Neural cell (in vitro differentiated cells): ENCODE measurements at regions not wholly inside any gene's neighbourhood (a gene's known extent, or its start where the extent isn't known, plus 50 kb on each side); places are given as distances from the start of the nearest gene placed in this dataset.

Experiments used
- H2AFZ ChIP-seq: fragments of 200-600, 300-800 bp; sonication (generic), shearing (Covaris generic); 2 replicates; pipeline ENCODE4 v1.6.0; 2014; ENCODE audit warnings: low read depth, mild to moderate bottlenecking, antibody characterized with exemption, low read length, moderate library complexity
- H3F3A ChIP-seq: fragments of 200-600 bp; shearing (Covaris generic); 2 replicates; pipeline ENCODE4 v1.6.1; 2016; ENCODE audit warnings: mild to moderate bottlenecking, moderate library complexity, mixed read lengths, antibody characterized with exemption, low read length; ENCODE audit not compliant: insufficient read depth, poor library complexity, severe bottlenecking
- H3K27ac ChIP-seq: fragments of 200-600, 300-800 bp; sonication (generic), shearing (Covaris generic); 2 replicates; pipeline ENCODE4 v1.5.1; 2014; ENCODE audit warnings: mild to moderate bottlenecking, low read length, moderate library complexity
- H3K27me3 ChIP-seq: fragments of 300-800, 200-600 bp; sonication (generic), shearing (Covaris generic); 2 replicates; pipeline ENCODE4 v1.6.0; 2014; ENCODE audit warnings: mild to moderate bottlenecking, low read depth, low read length, moderate library complexity; ENCODE audit not compliant: insufficient read depth
- H3K36me3 ChIP-seq: fragments of 300-800, 200-600 bp; sonication (generic), shearing (Covaris generic); 2 replicates; pipeline ENCODE4 v1.5.1; 2014; ENCODE audit warnings: mild to moderate bottlenecking, antibody characterized with exemption, low read length, moderate library complexity; ENCODE audit not compliant: insufficient read depth
- H3K4me2 ChIP-seq: fragments of 300-800, 200-600 bp; sonication (generic), shearing (Covaris generic); 2 replicates; pipeline ENCODE4 v1.6.0; 2014; ENCODE audit warnings: mild to moderate bottlenecking, low read length
- H3K4me3 ChIP-seq: fragments of 300-800, 200-600 bp; sonication (generic), shearing (Covaris generic); 2 replicates; pipeline ENCODE4 v1.5.1; 2014; ENCODE audit warnings: mild to moderate bottlenecking, low read length, moderate library complexity
- H3K79me2 ChIP-seq: fragments of 200-600 bp; shearing (Covaris generic); replicated peaks from 2 replicates; pipeline ENCODE4 v1.6.0; 2014; ENCODE audit warnings: mild to moderate bottlenecking, low read length, moderate library complexity; ENCODE audit not compliant: insufficient read depth
- H3K9ac ChIP-seq: fragments of 300-800, 200-600 bp; sonication (generic), shearing (Covaris generic); 2 replicates; pipeline ENCODE4 v1.6.1; 2016; ENCODE audit warnings: mild to moderate bottlenecking, low read length, mixed read lengths
- H3K9me2 ChIP-seq: fragments of 200-600 bp; shearing (Covaris generic); 2 replicates; pipeline ENCODE4 v1.6.1; 2016; ENCODE audit warnings: mild to moderate bottlenecking, low read length, mixed read lengths; ENCODE audit not compliant: insufficient read depth
- H3K9me3 ChIP-seq: fragments of 200-600, 300-800 bp; sonication (generic), shearing (Covaris generic); 2 replicates; pipeline ENCODE4 v1.6.1; 2016; ENCODE audit warnings: mild to moderate bottlenecking, mixed run types, low read length, moderate library complexity, mixed read lengths
- H4K20me1 ChIP-seq: fragments of 200-600 bp; shearing (Covaris generic); 2 replicates; pipeline ENCODE4 v1.6.1; 2016; ENCODE audit warnings: mild to moderate bottlenecking, mixed run types; ENCODE audit not compliant: insufficient read depth
- CTCF ChIP-seq: fragments of 450-650 bp; IDR thresholded peaks from 2 replicates; pipeline ENCODE4 v1.5.1; 2014; ENCODE audit warnings: antibody characterized with exemption, mild to moderate bottlenecking, moderate library complexity; ENCODE audit not compliant: poor library complexity, severe bottlenecking
- EP300 ChIP-seq: fragments of 450-650 bp; conservative IDR thresholded peaks from 2 replicates; pipeline ENCODE4 v1.6.1; 2014; ENCODE audit warnings: antibody characterized with exemption, mild to moderate bottlenecking, moderate library complexity; ENCODE audit not compliant: poor library complexity, severe bottlenecking
- EZH2 ChIP-seq: fragments of 200-600, 300-800 bp; shearing (Covaris generic), sonication (generic); IDR thresholded peaks from 2 replicates; pipeline ENCODE4 v1.6.1; 2014; ENCODE audit warnings: antibody characterized with exemption, low read length, borderline replicate concordance, mild to moderate bottlenecking; ENCODE audit not compliant: insufficient read depth, poor library complexity, severe bottlenecking
- MXI1 ChIP-seq: fragments of 450-650 bp; conservative IDR thresholded peaks from 2 replicates; pipeline ENCODE4 v1.6.1; 2014; ENCODE audit warnings: antibody characterized with exemption, mild to moderate bottlenecking; ENCODE audit not compliant: poor library complexity, severe bottlenecking
- POLR2AphosphoS5 ChIP-seq: IDR thresholded peaks from 2 replicates; pipeline ENCODE4 v1.6.1; 2012
- RAD21 ChIP-seq: fragments of 450-650 bp; conservative IDR thresholded peaks from 2 replicates; pipeline ENCODE4 v1.6.1; 2014; ENCODE audit warnings: antibody characterized with exemption, mild to moderate bottlenecking, moderate library complexity
- SMC3 ChIP-seq: fragments of 450-650 bp; conservative IDR thresholded peaks from 2 replicates; pipeline ENCODE4 v1.6.1; 2014; ENCODE audit warnings: antibody characterized with exemption, mild to moderate bottlenecking, moderate library complexity; ENCODE audit not compliant: poor library complexity
- TAF1 ChIP-seq: IDR thresholded peaks from 2 replicates; pipeline ENCODE4 v1.6.1; 2012; ENCODE audit warnings: low read depth
- TF ChIP-seq, protein P1 (sequence below): IDR thresholded peaks from 2 replicates; pipeline ENCODE4 v1.6.1; 2012; ENCODE audit warnings: borderline replicate concordance

DNA sequence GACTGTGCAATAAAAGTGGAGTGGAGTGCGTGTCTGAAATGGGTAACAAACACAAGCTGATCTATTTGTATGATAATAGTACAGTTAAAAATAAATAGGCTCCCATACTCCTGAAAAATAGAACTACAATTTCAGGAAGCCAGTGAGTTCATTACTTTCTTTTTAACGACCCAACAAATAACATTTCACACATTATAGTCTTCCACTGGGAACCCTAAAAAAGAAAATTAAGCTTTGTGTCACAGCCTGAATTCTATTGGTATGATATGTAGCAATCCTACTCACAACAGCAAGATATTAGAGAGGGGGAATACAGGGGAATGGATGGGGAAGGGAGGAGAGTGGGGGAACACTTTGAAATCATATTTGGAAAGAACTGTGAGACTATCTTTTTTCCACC lies 156.9 kb upstream of the CNTN3 start:
- Histone ChIP-seq H2AFZ (no peak overlapping the region), H3K4me3 (no peak overlapping the region), H3K36me3 (no peaks in the 10 kb centered on the region), H3K9me2 (no peaks in the 10 kb centered on the region), H4K20me1 (no peaks in the 10 kb centered on the region), H3F3A (no peaks in the 10 kb centered on the region), H3K9ac (no peak overlapping the region), H3K9me3 (no peaks in the 10 kb centered on the region), H3K27me3 (no peaks in the 10 kb centered on the region), H3K27ac (no peak overlapping the region), H3K79me2 (no peaks in the 10 kb centered on the region), H3K4me2 (no peak overlapping the region)
- TF ChIP-seq, protein P1, sequence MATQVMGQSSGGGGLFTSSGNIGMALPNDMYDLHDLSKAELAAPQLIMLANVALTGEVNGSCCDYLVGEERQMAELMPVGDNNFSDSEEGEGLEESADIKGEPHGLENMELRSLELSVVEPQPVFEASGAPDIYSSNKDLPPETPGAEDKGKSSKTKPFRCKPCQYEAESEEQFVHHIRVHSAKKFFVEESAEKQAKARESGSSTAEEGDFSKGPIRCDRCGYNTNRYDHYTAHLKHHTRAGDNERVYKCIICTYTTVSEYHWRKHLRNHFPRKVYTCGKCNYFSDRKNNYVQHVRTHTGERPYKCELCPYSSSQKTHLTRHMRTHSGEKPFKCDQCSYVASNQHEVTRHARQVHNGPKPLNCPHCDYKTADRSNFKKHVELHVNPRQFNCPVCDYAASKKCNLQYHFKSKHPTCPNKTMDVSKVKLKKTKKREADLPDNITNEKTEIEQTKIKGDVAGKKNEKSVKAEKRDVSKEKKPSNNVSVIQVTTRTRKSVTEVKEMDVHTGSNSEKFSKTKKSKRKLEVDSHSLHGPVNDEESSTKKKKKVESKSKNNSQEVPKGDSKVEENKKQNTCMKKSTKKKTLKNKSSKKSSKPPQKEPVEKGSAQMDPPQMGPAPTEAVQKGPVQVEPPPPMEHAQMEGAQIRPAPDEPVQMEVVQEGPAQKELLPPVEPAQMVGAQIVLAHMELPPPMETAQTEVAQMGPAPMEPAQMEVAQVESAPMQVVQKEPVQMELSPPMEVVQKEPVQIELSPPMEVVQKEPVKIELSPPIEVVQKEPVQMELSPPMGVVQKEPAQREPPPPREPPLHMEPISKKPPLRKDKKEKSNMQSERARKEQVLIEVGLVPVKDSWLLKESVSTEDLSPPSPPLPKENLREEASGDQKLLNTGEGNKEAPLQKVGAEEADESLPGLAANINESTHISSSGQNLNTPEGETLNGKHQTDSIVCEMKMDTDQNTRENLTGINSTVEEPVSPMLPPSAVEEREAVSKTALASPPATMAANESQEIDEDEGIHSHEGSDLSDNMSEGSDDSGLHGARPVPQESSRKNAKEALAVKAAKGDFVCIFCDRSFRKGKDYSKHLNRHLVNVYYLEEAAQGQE = no peak
- TF ChIP-seq EZH2 (no peak), EP300 (no peak), POLR2AphosphoS5 (no peak), RAD21 (no peak), MXI1 (no peak), CTCF (no peak), SMC3 (no peak), TAF1 (no peak)

DNA sequence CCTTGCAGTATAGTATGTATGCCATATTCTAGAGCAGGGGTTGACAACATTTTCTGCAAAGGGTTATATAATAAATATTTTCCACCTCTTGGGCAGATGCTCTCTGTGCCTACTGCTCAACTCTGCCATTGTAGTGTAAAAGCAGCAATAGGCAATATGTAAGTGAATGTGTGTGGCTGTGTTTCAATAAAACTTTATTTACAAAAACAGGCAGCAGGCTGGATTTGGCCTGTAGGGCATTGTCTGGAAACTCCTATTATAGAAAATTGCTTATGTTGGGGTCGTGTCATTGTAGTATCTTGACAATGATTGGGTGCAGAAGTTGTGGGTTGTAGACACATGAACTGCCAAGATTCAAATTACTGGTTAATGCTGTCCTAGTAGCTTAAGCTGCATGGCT lies 153.6 kb upstream of the CNTN3 start:
- H2AFZ ChIP-seq = no peak overlapping the region
- no peaks in the 10 kb centered on the region for H3F3A ChIP-seq
- no peak overlapping the region for H3K4me2 ChIP-seq
- no peak overlapping the region for H3K27ac ChIP-seq
- H3K27me3 ChIP-seq = no peaks in the 10 kb centered on the region
- H3K4me3 ChIP-seq = no peak overlapping the region
- TF ChIP-seq TAF1 (no peak), EZH2 (no peak), MXI1 (no peak), RAD21 (no peak), CTCF (no peak), POLR2AphosphoS5 (no peak)
- no peak overlapping the region for H3K9ac ChIP-seq
- no peaks in the 10 kb centered on the region for H3K9me2 ChIP-seq
- H4K20me1 ChIP-seq = no peaks in the 10 kb centered on the region
- H3K79me2 ChIP-seq = no peaks in the 10 kb centered on the region
- H3K36me3 ChIP-seq = no peaks in the 10 kb centered on the region
- H3K9me3 ChIP-seq = no peaks in the 10 kb centered on the region
